Right lobe of liver (tissue), 4 donors: ENCODE measurements at regions not wholly inside any gene's neighbourhood (a gene's known extent, or its start where the extent isn't known, plus 50 kb on each side); places are given as distances from the start of the nearest gene placed in this dataset.

Experiments
- POLR2A ChIP-seq: fragments of 450-650 bp; IDR thresholded peaks from one replicate; pipeline ENCODE4 v1.6.1; 2017; ENCODE audit warnings: antibody characterized with exemption, mild to moderate bottlenecking
- TF ChIP-seq, protein P1 (sequence below), 4 donors: fragments of 200-600 bp in 3 of 4; fragments of 450-650 bp in 1 of 4; IDR thresholded peaks; one replicate each; pipeline versions ENCODE4 v1.5.1 to v1.8.0; 2016 to 2022; ENCODE audit warnings: antibody characterized with exemption in 4 of 4, mild to moderate bottlenecking in 2 of 4
- donor health status: DM: no; HTN: no; CAD: no.
- donor health status: DM: no; HTN: no; CAD: no.
- donor health status: DM: no; HTN: yes; CAD: no.

DNA sequence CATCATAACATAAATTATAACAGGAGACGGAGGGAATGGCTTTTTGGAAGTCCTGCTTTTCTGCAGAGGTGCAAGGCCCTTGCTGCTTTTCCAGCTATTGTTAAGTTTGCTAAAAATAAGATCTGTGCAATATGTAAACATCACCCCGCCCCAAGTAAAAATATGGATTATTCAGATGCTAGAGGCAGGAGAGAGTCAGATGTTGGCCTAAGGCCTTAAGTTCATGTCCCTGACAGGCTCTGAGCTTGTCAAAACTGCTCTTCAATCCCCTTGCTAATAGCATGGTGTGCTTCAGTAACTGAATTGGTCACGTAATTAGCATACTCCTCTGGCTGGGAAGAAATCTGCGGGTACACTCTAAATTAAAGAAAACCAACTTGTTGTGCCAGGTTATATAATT lies 147.5 kb downstream of the BMP2 start:
- TF ChIP-seq, protein P1, sequence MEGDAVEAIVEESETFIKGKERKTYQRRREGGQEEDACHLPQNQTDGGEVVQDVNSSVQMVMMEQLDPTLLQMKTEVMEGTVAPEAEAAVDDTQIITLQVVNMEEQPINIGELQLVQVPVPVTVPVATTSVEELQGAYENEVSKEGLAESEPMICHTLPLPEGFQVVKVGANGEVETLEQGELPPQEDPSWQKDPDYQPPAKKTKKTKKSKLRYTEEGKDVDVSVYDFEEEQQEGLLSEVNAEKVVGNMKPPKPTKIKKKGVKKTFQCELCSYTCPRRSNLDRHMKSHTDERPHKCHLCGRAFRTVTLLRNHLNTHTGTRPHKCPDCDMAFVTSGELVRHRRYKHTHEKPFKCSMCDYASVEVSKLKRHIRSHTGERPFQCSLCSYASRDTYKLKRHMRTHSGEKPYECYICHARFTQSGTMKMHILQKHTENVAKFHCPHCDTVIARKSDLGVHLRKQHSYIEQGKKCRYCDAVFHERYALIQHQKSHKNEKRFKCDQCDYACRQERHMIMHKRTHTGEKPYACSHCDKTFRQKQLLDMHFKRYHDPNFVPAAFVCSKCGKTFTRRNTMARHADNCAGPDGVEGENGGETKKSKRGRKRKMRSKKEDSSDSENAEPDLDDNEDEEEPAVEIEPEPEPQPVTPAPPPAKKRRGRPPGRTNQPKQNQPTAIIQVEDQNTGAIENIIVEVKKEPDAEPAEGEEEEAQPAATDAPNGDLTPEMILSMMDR (IDR thresholded peaks at IDR 0.05), result no peak
- TF ChIP-seq POLR2A, result no peak
